GM19468 (cell line): ENCODE measurements at regions not wholly inside any gene's neighbourhood (a gene's known extent, or its start where the extent isn't known, plus 50 kb on each side); places are given as distances from the start of the nearest gene placed in this dataset.
"Not testable (repeated sequence)": the region's sequence is repeated elsewhere in the genome, so short reads cannot be mapped to it uniquely, and the experiment has no call there.

Experiments
- ATAC-seq: cut with Tn5 transposase; IDR thresholded peaks from one replicate; pipeline ENCODE4 v1.9.1; 2021; ENCODE audit warnings: mild to moderate bottlenecking, moderate library complexity, moderate number of reproducible peaks; ENCODE audit not compliant: unreplicated experiment; ENCODE audit errors: extremely low read depth

DNA sequence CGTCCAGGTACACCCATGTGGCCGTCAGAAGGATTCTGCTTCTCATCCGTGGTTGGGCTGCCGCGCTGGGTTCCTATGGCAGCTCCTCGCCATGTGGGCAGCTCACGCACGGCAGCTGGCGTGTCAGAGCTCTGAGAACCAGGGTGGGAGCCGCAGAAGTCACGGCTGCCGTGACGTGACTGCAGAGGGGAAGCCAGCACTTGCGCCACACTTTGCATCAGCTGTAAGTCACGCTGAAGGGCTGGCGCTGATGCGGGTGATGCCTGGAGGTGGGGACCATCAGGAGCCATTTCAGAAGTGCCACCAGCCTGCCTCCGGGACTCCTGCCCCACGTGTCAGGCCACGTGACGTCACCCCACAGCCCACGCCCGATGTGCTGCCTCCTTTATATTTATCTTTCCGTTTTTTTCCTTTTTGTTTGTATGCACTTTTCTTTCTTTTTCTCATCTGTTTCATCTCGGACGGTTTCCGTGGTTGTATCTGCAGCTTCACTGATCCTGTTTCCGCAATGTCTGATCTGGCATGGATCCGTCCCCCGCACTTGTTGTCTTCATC, 133.2 kb downstream of the IGLL1 start:
- ATAC-seq: no peak

DNA sequence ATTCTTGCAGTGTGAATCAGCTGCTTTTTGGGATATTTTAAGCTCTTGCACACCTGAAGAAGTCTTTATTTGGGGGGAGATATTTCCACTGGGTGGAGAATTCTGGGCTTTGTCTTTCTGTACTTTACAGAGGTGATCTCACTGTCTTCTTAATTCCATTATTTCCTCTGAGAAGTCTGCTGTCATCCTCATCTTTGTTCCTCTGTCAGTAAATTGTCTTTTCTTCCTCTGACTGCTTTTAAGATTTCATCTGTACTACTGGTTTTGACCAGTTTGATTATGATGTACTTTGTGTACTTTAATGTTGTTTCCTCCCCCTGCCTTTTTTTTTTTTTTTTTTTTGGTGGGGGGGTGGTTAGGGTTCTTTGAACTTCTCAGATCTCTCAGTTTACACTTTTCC, 133.9 kb downstream of the IGLL1 start:
- not testable (repeated sequence) for ATAC-seq

DNA sequence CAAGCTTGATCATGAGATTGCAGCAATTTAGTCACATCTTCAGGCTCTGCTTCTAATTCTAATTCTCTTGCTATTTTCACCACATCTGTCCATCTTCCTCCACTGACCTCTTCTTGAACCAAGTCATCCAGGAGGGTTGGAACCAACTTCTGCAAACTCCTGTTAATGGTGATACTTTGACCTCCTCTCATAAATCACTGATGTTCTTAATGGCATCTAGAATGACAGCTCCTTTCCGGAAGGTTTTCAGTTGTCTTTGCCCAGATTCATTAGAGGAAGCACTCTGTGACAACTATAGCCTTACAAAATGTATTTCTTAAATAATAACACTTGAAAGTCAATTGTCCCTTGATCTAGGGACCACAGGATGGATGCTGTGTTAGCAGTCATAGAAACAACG, 136.2 kb downstream of the IGLL1 start:
- not testable (repeated sequence) for ATAC-seq

DNA sequence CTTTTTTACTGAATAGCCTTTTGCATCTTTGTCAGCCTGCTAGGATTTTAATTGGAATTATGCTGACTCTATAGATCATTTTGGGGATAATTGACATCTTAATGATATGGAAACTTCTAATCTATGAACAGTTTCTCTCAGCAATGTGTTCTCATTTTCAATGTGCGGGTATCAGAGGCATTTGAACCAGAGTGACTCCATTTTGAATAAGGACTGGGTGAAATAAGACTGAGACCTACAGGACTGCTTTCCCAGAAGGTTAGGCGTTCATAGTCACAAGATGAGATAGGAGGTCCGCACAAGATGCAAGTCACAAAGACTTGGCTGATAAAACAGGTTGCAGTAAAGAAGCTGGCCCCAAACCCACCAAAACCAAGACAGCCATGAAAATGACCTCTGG, 140.5 kb downstream of the IGLL1 start:
- ATAC-seq: not testable (repeated sequence)

DNA sequence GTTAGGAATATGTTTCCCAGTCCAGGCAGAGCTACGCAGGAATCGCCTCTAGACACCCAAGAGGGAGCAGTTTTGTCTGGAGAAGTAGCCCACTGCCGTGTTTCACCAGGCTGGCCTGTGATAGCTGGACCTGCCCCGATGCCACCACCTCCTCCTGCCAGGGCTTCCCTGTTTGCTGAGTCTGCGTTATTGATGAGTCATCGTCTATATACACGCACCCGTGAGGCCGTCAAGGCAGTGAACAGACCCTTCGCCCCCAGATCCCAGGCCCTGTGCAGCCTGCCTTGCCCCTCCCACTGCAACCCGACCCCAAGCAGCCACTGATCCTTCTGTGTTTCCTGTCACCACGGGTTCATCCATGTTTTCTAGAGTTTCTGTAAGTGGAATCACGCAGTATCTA, 141.9 kb downstream of the IGLL1 start:
- no peak for ATAC-seq

DNA sequence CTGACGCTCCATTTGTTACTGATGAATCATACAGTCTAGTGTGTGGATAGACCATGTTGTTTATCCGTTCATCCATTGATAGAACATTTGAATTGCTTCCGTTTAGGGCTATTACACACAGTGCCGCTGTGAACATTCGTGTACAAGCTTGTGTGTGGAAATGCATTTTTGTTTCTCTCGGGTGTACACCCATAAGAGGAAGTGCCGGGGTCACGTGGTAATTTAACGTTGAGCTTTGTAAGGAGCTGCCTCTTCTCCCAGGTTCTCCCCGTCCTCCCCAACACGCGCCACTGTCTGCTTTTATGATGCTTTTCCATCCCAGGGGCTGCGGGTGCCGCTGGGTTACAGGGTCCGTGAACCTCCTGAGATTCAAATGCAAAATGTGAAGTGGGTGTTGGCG, 142.3 kb downstream of the IGLL1 start:
- ATAC-seq: no peak

DNA sequence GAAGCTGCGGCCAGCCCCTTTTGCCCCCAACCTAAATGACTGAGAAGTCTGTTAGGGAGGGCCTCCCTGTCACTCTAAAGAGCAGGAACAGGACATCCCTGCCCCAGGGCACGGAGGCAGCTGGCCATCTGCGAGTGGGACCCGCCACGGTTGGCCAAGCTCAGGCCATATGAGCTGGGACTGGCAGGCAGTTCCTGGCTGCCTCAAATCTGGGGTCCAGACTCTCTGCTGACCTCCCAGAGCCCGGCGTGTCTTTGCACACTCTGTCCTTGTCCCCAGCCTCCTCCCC, 143.0 kb downstream of the IGLL1 start:
- not testable (repeated sequence) for ATAC-seq

DNA sequence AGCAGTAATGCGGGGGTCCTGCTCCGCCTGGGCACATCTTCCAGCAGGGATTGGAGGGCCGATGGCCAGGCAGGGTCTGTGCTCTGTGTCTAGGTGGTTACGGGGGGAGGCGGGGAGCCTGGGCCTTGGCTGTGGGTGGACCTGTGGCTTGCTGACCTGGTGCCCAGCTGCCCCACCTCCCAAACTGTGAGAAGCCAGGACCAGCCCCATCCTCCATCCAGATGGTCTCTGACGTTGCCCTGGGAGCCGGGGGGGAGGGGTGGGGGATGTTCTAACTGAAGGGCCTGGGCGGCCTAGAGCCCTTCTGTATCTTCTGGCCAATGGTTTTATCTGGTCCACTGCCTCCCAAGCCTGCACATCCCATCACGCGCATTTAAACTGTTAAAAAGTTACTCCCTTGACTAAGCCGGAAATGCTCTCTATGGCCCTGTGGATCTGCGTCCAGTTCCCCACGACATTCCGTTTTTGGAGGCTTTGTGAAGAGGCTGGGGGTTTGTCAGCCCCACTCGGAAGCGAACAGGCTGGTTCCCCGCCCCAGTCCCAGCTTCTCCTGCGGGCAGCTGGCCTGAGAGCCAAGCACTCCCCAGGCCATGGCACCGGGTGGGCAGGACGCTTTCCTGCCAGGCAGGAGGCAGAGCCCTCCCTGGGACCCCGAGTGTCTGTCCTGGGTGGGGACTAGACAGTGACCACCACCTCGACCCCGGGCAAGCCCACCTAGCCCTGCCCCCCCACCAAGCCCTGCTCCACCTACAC, 143.6 kb downstream of the IGLL1 start:
- ATAC-seq: not testable (repeated sequence)

DNA sequence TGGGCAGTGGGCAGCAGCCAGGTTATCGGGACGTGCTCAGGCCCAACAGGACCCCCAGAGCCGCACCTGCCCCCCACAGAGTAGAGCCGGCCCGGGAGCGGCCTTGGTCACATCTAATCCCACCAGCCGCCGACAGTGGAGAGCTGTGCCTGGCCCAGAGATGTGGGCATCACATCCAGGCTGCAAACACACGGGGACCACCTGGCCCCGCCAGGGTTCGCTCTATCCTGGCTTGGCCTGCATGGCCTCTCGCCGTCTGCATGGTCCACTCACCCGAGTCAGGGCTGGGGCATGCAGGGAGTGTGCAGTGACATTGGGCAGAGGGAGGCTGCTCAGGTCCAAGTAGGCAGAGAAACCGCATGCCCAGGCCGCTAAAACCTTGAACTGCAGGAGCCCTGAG, 144.9 kb downstream of the IGLL1 start:
- not testable (repeated sequence) for ATAC-seq

DNA sequence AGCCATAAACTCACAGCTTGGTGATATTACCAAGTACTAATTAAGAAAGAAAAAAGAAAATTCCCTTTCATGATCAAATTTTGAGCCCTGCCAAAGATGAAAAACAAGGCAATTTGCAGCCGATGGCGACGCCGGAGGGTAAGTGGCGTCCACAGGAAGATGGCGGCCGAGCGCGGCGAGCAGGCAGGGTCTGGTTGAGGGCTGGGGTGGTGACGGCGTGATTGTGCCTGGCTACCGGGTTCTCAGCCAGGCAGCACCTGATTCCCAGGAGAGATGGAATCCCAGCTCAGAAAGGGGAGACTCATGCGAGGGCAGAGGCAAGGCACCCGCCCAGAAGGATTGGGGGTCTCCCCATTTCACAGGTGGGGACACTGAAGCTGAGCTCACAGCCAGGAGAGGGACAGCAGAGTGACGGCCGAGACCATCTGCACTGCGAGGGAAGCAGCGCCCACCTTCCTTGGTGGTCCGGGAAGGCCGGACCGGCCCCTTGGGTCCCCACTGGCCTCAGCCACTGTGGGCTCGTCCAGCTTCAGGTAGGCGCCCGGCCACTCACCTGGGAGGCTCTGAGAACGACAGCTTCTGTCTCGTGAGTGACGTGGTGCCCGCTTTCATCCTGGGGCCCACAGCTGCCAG, 145.8 kb downstream of the IGLL1 start:
- not testable (repeated sequence) for ATAC-seq

DNA sequence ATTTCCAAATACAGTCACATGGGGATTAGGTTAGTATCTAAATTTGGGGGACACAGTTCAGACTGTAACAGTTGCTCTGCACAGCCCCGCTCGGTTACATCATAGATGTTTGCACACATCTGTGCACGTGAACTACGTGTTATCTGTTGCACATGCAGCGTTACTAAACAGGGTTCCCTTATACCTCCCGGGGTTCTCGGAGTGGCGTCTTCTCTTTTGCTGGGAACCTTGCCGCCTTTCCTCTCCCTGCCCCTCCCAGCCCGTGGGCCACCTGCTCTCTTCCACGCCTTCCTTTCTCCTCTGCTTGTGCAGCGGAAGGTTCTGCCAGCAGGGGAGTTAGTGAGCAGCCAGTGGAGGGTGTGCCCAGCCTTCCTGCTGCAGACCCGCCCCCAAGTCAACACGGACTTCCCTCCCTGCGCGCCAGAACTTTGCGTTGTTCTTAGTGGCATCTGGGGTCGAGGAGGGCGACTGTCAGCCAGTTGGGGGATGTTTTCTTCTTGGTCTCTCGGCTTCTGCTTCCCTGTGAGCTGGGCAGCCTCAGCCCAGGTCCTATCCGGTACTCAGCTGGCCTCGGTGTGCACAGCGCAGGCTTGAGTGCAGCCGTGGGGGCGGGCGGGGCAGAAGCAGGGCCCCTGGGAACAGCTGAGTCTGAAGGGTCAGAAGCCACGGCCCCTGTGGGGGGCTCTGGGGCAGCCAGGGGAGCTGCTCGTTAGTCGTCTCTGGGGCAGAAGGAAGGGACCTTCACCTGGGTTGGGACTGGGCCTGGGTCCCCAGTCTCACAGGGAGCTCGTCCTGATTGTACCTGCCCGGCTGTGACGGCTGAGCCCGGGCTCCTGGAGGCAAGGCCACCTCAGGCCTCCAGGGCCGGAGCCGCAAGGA, 146.7 kb downstream of the IGLL1 start:
- not testable (repeated sequence) for ATAC-seq

DNA sequence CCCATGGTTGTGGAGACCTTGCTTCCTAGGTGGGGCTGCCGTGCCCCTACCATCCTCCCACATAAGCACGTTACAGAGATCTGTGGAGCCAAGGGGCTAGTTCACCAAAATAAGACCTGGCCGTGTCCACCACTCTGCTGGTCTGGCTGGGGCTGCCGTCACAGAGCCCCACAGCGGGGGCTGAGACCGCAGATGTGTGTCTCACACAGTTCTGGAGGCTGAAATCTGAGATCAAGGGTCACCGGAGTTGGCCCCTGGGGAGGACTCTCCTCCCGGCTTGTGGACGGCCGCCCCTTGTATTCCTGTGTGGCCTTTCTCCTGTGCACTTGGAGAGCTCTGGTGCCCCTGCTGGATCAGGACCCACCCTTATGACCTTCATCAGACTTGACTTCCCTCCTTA, 147.4 kb downstream of the IGLL1 start:
- not testable (repeated sequence) for ATAC-seq

DNA sequence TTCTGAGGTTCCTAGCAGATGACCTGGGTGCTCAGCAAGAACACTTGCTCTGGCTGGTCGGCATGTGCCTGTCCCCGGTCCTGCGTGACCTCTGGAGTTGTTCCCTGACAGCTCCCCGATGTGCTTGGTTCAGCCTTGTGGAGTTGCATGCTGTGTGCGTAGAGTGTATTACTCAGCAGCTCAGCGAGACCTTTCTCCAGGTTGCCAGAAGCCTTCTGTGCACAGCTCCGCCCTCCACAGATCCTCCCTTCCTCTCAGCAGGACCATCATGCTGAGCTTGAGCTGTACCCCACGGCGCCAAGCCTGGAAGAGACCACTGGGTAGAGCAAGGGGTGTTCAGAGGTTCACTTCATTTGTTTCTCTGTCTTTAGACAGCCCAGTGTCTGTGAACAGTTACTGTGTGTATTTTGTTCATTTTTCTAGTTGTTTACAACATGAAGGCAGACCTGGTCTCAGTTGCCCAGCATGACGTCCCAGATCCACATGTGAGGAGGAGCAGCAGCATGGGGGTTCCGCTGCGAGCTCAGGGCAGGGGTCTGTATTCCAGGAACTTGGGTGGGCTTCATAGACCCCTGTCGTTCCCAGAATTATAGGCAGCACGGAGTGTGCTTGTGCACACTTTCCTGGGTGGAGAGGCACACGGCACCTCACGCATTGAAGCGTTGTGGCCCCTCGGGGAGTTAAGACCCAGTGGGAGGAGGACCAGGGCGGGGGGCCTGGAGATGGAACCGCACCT, 148.6 kb downstream of the IGLL1 start:
- no peak for ATAC-seq

DNA sequence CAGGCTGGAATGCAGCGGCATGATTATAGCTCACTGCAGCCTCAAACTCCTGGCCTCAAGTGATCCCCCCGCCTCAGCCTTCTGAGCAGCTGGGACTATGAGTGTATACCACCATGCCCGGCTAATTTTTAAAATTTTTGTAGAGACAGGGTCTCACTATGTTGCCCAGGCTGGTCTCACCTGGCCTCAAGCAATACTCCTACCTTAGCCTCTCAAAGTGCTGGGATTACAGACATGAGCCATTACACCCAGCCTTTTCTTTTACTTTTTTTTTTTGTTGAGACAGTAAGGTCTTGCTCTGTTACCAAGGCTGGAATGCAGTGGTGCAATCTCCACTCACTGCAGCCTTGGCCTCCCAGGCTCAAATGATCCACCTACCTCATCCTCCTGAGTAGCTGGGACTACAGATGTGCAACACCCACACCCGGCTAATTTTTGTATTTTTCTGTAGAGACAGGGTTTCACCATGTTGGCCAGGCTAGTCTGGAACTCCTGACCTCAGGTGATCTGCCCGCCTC, 155.5 kb downstream of the IGLL1 start:
- ATAC-seq: not testable (repeated sequence)

DNA sequence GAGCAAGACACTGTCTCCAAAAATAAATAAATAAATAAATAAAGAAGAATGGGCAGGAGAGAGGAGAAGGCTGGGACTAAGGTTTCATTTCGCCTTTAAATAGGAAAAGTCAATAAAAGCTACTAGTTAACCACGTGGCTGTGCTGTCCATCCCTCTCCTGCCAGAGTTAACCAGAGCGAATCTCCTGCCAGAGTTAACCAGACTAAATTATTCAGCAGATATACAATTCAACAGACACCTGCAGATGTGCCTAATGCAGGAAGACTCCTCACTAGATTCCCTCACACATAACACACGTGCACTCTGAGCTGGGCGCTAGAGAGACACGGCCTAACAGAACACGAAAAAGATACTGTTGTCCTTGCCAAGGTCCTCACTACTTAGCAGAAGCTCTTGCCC, 156.1 kb downstream of the IGLL1 start:
- no peak for ATAC-seq

DNA sequence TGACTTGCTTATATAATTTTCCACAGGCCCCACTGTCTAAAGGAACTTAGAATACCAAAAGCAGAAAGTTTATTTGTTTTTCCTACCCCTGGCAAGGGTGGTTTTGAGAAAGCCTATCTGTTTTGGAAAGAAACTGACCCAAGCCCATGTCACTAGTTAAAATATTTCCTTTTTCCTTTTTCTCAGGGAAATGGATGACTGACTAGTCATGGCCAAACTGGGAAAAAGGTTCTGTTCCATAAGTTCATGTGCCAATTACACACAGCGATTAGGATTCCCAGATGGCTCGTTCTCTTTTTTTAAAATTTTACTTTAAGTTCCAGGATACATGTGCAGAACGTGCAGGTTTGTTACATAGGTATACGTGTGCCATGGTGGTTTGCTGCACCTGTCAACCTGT, 157.8 kb downstream of the IGLL1 start:
- not testable (repeated sequence) for ATAC-seq

DNA sequence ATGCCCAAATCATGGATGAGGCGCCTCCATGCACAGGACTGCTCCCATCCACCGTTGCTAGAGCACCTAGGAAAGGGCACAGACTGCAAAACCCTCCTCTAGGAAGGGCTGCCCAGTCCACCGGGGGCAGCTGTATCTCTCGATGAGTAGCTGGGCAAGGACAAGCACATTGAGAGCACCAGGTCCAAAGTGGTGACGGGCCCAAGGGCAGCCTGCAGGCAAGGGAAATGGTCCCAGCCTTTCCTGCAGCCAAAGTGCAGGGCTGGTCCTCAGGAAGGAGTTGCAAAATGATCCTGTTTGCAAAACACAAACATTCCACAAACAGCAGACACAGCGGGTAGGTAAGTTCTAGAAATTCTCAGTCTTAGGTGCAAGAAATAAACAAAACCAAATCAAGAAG, 158.8 kb downstream of the IGLL1 start:
- ATAC-seq: not testable (repeated sequence)

DNA sequence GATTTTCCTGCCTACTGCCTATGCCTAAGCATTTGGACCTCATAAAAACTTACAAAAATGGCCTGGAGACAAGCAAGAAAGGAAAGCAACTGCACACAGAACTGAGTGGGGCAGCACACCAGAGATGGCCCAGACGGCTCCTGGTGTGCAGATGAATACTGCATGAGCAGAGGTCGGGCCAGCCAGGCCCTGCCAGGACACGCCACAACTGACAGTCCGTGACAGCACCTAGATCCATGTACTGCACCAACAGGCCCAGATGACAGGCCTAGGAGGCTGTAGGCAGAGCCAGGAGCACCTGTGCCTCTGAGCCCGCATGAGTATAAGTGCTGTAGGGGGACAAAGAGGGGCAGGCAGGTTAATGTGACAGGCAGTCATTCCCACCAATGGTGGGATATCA, 160.2 kb downstream of the IGLL1 start:
- no peak for ATAC-seq

DNA sequence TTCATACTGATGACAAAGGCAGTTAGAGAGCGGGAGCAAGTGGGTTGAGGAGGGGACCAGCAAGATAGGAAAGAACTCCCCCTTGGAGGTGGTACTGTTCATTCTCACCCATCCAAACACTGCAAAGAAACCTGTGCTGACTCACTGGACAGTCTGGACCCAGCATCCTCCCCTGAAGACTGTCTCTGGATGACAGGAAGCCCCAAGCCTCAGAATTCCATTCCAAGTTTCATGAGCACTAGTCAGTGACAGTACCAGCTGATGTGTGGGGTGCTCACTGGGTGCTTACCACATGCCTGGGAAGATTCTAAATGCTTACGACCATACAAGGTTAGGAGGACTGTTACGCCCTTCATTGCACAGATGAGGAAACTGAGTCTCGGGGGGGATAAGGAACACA, 160.9 kb downstream of the IGLL1 start:
- no peak for ATAC-seq
